ENCODE measurements at regions not wholly inside any gene's neighbourhood (a gene's known extent, or its start where the extent isn't known, plus 50 kb on each side); places are given as distances from the start of the nearest gene placed in this dataset.

GRCh38 chr2:64862623-64863022, 126.6 kb upstream of the SLC1A4 start:
- no peak for TF ChIP-seq CTCF (IDR thresholded peaks at IDR 0.05)
- no peak for TF ChIP-seq POLR2A (IDR thresholded peaks at IDR 0.05)
